Activated naive CD4-positive, alpha-beta T cell treated with anti-CD3 and anti-CD28 coated beads, Interleukin-2, amount 50 U/mL, for 72 hours (primary cell): ENCODE measurements at regions not wholly inside any gene's neighbourhood (a gene's known extent, or its start where the extent isn't known, plus 50 kb on each side); places are given as distances from the start of the nearest gene placed in this dataset.

Experiments used
- ATAC-seq, 2 donors: fragments of 150-1000 bp; cut with Tn5 transposase; 2 replicates each; pipeline ENCODE4 v1.10.0; 2021; ENCODE audit warnings: mild to moderate bottlenecking in 2 of 2, moderate library complexity in 2 of 2
- DNase-seq, 2 donors: peaks; one replicate each; pipeline ENCODE4 v3.0.0; 2021 to 2022; ENCODE audit warnings: low spot score in 2 of 2
- H3K27ac Mint-ChIP-seq, 2 donors: one replicate each; pipeline ENCODE4 v1.8.0; 2022; ENCODE audit warnings: mild to moderate bottlenecking in 2 of 2, mixed read lengths in 2 of 2
- H3K36me3 Mint-ChIP-seq, 2 donors: one replicate each; pipeline ENCODE4 v1.8.0; 2022; ENCODE audit warnings: mixed read lengths in 2 of 2
- H3K9me3 Mint-ChIP-seq, 2 donors: one replicate each; pipeline ENCODE4 v1.8.0; 2022; ENCODE audit warnings: mixed read lengths in 2 of 2

DNA sequence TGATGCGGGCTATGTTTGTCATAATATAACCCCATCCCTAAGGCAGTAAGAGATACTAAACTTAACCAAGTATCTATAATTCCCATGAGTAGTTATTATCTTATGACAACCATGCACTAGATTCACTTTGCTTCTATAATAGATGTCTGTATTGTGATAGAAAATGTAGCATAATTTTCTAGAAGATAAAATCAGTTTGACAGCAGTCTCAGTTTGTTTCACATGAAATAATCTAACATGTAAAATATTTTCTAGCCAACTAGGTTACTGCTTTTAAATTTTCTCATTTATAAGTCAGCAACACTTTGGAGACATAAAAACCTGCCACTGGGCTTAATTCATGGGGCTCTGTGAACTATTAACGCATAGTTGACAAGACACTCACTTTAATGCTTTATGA, 1410.7 kb upstream of the ATXN8OS start:
- no peak overlapping the region for H3K27ac Mint-ChIP-seq
- ATAC-seq, result no peak
- DNase-seq, result no peak
- H3K9me3 Mint-ChIP-seq, result peaks cover 5 to 6% of the 10 kb centered on the region in 2 donors
- H3K36me3 Mint-ChIP-seq, result no peaks in the 10 kb centered on the region

DNA sequence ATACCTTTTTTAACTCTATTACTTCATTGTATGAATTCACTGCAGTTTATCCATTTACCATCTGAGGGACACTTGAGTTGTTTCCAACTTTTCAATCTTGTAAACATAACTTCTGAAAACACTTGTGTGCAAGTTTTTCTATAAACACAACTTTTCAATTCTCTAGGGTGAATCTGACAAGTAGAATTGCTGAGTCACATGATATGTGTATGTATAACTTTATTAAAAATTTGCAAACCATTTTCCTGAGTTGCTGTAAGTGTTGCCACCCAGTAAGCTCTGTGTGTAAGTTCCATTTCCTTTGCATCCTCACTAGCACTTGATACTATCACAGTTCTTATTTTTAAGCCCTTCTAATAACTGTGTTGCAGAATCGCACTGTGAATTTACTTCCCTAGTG, 1415.6 kb upstream of the ATXN8OS start:
- DNase-seq (no peak), ATAC-seq (no peak)
- Mint-ChIP-seq H3K36me3 (no peaks in the 10 kb centered on the region), H3K27ac (no peak overlapping the region), H3K9me3 (peaks cover 7 to 11% of the 10 kb centered on the region in 2 donors)

DNA sequence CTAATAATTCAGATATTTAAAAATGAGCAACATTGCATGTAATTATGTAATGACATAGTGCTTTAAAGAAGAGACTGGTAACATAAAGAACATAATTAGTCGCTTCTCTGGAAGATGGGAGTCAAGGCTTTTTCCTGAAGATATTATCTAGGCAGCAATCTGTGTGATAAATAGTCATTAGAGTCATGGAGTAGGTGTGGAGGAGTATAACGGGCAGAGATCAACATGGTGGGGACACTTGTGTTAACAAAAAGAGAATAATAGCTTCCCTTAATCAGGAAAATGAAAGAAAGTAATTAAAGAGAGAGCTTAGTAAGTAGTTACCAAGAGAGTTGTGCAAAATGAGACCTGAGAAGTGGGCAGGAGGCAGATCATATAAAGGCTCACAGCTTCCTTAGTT, 1417.1 kb upstream of the ATXN8OS start:
- Mint-ChIP-seq H3K9me3 (peaks cover 9 to 10% of the 10 kb centered on the region in 2 donors), H3K27ac (no peak overlapping the region), H3K36me3 (no peaks in the 10 kb centered on the region)
- DNase-seq, result no peak
- no peak for ATAC-seq

DNA sequence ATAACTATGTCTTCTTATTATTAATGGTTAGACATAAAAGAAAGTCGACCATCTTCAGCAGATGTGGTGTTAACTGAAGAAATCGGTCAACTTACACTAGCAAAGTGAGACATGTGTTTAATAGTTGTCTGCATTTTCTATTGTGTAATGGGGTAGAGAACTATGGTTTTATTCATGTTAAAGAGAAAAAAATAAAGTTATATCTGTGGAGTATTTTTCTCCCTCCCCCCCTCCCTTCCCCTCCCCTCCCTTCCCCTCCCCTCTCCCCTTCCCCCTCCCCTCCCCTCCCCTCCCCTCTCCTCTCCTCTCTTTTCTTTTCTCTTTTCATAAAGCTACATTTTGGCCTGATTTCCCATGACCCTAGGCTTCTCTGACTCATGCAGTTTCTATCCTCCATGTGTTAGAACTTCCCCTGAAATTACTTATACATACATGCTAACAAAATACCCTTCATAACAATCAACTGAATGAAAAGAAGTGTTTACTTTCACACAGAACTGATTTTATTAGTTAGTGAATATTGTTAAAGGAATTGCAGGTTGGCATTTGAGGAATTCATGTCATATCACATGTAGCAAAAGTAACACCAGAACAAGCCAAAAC, 1431.0 kb upstream of the ATXN8OS start:
- Mint-ChIP-seq H3K9me3 (peaks cover 19 to 24% of the 10 kb centered on the region in 2 donors), H3K27ac (no peak overlapping the region), H3K36me3 (no peaks in the 10 kb centered on the region)
- ATAC-seq, result no peak
- no peak for DNase-seq

DNA sequence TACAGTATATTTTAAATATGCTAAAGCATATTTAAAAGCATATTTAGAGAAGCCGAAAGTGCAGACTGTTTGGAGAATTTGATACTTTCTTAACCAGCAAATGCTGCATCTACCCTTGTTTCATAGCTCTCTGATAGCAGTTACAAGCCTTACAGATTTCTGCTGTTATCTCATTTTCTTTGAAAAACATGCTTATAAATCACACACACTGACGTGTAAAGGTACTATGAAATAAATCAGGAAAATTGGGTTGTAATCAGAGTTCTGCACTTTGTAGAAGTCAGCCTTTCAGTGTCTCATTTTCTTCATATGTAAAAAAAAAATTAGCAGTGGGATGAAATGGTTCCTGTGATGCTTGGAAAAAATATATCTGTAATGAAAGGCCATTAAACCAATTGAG, 1432.4 kb upstream of the ATXN8OS start:
- Mint-ChIP-seq H3K9me3 (peaks cover 18 to 25% of the 10 kb centered on the region in 2 donors), H3K27ac (no peak overlapping the region), H3K36me3 (no peaks in the 10 kb centered on the region)
- ATAC-seq, result no peak
- no peak for DNase-seq

DNA sequence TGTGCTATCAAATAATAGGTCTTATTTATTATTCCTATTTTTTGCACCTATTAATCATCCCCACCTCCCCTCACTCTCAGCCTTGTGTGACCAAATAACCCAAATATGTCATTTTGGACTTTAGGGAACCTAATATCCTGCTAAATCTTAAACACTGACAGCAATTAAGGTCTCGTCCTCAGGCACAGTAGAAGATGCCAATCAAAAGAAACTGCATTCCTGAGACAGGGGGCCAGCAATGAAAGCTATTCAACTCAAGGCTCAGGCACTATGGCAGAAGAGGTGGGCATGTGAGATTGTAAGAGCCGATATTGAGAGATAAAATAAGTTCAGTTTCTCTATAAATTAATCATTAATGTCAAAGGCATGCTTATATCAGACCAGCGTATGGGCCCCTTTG, 1437.7 kb upstream of the PCDH9 start:
- DNase-seq, result no peak
- peaks cover 8 to 19% of the 10 kb centered on the region in 2 donors for H3K9me3 Mint-ChIP-seq
- ATAC-seq, result no peak
- H3K36me3 Mint-ChIP-seq, result no peaks in the 10 kb centered on the region
- H3K27ac Mint-ChIP-seq, result no peak overlapping the region

DNA sequence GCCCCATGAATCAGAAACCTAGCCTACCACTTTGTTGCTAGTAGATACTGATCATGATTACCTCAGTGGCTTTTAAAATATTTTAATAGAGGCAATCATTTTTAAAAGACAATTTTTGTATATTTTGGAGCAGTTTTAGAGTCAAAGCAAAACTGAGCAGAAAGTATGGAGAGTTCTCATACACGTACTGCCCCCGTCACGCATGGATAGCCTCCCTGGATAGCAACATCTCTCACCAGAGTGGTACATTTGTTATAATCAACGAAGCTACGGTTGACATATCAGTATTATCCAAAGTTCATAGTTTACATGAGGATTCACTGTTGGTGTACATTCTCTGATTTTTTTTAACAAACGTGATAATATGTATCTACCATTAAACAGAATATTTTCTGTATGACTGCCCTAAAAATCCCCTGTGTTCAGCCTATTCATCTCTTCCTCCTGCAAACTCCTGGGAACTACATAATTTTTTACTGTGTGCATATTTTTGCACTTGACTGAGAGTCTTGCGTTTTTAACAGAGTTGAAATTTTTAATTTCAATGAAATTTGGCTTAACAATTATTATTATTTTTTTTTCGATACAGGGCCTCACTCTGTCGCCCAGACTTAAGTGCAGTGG, 1436.8 kb upstream of the PCDH9 start:
- H3K27ac Mint-ChIP-seq, result no peak overlapping the region
- no peak for ATAC-seq
- no peaks in the 10 kb centered on the region for H3K36me3 Mint-ChIP-seq
- H3K9me3 Mint-ChIP-seq, result peaks cover 8 to 18% of the 10 kb centered on the region in 2 donors
- DNase-seq, result no peak

DNA sequence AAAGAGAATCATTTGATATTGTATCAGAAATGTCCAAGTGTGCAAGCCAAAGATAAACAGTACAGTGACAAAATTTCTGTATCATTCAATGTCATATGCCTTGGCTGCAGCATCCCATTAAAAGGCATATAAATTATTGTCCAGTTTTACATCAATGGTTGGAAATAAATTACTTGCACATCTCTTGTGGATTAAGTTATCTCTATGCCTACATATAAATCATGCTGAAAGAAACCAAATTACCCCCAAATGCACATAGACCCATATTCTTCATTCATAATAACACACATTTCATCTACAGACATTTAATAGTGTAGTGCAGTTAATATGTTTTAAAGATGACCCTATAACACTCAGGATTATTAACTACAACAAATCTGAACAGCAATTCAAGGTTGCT, 1415.7 kb upstream of the PCDH9 start:
- peaks cover 9 to 23% of the 10 kb centered on the region in 2 donors for H3K9me3 Mint-ChIP-seq
- no peak overlapping the region for H3K27ac Mint-ChIP-seq
- no peak for DNase-seq
- no peak for ATAC-seq
- H3K36me3 Mint-ChIP-seq, result no peaks in the 10 kb centered on the region

DNA sequence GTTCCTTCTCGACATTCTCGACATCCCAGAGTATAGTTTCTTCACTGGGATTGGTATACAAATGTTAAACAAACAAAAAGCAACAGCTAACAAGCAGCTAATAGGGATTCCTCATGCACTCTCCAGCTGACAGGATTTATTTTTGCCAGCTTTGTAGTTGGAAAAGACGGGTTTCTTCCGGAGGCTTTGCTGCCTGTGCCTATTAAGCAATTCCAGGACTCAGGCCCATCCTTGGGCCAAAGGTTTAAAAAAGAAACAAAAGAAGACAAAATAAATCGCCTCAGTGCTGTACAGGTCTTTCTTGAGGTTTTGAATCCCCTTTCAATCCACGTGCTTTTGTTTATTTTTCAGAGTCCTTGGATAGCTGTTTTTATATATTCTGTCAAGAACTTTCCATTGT, 1414.5 kb upstream of the PCDH9 start:
- no peak for ATAC-seq
- Mint-ChIP-seq H3K9me3 (peaks cover 8 to 17% of the 10 kb centered on the region in 2 donors), H3K27ac (no peak overlapping the region), H3K36me3 (no peaks in the 10 kb centered on the region)
- no peak for DNase-seq

DNA sequence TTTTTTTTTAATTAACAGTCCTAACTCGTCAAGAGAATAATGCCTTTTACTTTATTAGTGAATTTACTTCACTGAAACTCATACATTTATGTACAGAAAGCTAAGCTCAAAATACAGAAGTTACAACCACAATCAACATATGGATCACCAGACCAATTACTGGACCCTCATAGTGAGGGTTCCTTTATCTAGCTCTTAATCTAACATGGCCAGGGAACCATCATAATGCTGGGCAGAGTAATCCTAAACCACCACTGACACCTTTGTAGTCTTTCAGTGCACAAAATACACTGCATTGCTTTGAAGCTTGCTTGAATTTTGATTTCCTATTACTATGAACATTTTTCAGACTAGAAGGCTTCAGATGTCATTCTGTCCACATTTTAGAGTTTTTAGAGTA, 1406.6 kb upstream of the PCDH9 start:
- ATAC-seq (no peak), DNase-seq (no peak)
- Mint-ChIP-seq H3K9me3 (peaks cover 6 to 18% of the 10 kb centered on the region in 2 donors), H3K27ac (no peak overlapping the region), H3K36me3 (no peaks in the 10 kb centered on the region)

DNA sequence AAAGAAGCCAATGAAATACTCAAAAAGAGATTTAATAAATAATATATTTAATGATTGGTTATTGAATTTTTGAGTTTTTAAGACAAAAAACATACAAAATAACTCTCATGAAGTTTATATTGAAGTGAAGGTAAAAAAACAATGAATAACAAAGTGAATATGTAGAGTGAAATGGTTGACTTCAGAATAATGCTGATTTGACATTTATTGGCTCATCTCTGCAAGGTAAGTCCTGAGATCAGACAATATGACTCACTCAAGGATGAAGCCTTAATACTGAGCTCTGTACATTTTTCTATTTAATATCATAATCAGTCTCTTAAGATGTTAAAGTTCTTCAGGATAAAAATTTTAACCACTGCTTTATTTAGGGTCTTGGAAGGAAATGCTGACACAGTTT, 1398.9 kb upstream of the PCDH9 start:
- DNase-seq (no peak), ATAC-seq (no peak)
- H3K9me3 Mint-ChIP-seq, result peaks cover 17 to 22% of the 10 kb centered on the region in 2 donors
- H3K36me3 Mint-ChIP-seq, result peaks cover 0 to 6% of the 10 kb centered on the region in 2 donors
- no peak overlapping the region for H3K27ac Mint-ChIP-seq

DNA sequence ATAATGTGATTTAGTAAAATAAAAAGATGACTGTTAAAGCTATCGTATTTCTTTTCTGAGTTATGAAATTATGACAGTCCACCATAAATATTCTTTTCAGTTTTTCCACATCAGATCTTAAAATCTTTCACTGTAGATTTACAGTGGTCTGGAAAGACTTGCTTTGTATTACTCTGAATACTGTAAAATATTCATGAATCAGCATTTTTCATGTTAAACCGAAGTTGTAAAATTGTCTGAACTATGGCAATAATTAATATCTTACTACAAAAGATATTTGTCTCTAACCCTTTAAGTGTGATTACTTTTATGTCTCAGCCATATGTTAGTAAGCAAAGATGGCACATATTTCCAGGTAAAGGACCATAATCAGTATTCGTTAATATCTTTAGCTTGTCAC, 1397.2 kb upstream of the PCDH9 start:
- Mint-ChIP-seq H3K36me3 (peaks cover 0 to 6% of the 10 kb centered on the region in 2 donors), H3K9me3 (peaks cover 11 to 16% of the 10 kb centered on the region in 2 donors), H3K27ac (no peak overlapping the region)
- DNase-seq (no peak), ATAC-seq (no peak)

DNA sequence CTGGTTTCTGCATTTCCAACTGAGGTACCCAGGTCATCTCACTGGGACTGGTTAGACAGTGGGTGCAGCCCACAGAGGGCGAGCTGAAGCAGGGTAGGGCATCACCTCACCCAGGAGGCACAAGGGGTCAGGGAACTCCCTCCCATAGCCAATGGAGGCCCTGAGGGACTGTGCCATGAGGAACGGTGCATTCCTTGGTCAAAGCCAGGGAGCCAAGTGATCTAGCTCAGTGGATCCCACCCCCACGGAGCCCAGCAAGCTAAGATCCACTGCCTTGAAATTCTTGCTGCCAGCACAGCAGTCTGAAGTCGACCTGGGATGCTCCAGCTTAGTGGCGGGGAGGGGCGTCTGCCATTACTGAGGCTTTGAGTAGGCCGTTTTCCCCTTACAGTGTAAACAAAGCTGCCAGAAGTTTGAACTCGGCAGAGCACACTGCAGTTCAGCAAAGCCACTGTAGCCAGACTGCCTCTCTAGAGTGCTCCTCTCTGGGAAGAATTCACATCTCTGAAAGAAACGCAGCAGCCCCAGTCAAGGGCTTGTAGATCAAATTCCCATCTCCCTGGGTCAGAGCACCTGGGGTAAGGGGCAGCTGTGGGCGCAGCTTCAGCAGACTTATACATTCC, 1386.6 kb upstream of the PCDH9 start:
- no peak for DNase-seq
- Mint-ChIP-seq H3K36me3 (peaks cover 0 to 17% of the 10 kb centered on the region in 2 donors), H3K9me3 (peaks cover 27 to 35% of the 10 kb centered on the region in 2 donors), H3K27ac (no peak overlapping the region)
- no peak for ATAC-seq

DNA sequence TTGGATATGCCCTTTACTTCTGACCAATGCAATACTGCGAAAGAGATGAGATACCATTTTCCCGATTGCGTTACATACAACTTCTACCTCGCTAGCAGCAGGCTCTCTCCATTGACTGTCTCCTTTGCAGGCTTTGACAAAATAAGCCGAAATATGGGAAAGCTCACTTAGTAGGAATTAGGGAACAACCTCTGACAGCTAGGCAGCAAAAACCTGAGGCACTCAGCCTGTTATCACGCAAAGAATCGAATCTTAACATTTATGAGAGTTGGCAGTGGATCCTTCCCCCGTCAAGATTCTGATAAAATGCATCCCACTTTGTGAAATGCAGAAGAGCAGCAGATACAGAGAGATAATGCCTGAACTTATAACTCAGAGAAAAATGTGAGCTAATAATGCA, 1379.5 kb upstream of the PCDH9 start:
- Mint-ChIP-seq H3K36me3 (no peaks in the 10 kb centered on the region), H3K27ac (no peak overlapping the region), H3K9me3 (peaks cover 0 to 8% of the 10 kb centered on the region in 2 donors)
- no peak for ATAC-seq
- DNase-seq, result no peak

DNA sequence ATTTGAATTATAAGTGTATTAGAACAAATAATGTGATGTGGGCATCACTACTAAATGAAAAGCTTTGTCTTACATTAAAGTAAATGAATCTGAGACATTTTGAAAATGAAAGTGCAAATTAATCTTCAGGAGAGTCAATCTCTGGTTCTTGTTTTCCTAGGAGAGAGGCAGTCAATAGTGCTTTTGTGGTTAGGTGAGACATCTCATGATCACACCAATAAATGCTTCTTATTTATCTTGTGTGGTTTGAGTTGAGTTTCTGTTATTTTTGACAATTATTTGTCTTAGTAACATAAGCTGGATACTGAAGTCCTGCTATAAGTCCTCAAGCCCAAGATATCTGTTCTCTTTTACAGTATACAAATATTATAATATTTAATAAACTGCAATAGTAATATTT, 1378.0 kb upstream of the PCDH9 start:
- Mint-ChIP-seq H3K27ac (no peak overlapping the region), H3K36me3 (no peaks in the 10 kb centered on the region), H3K9me3 (peaks cover 1 to 9% of the 10 kb centered on the region in 2 donors)
- no peak for ATAC-seq
- no peak for DNase-seq

DNA sequence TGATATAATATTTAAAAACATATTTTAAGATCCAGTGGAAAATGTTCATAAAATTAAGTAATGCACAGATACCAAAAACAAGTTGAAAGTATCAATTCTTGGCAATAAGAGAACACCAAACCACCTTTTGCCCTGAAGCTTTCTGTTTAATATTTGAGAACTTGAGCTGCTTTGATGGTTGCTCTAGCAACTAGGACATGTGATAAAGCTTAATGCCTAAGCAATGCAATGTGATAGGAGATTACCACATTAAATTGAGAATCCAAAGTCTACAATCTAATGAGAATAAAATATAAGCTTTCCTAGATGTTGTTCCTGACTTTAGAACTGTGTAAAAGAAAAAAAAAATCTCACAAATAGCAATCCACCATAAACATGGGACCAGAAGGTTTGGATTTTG, 1367.5 kb upstream of the PCDH9 start:
- H3K36me3 Mint-ChIP-seq, result no peaks in the 10 kb centered on the region
- no peak overlapping the region for H3K27ac Mint-ChIP-seq
- peaks cover 0 to 15% of the 10 kb centered on the region in 2 donors for H3K9me3 Mint-ChIP-seq
- ATAC-seq (no peak), DNase-seq (no peak)

DNA sequence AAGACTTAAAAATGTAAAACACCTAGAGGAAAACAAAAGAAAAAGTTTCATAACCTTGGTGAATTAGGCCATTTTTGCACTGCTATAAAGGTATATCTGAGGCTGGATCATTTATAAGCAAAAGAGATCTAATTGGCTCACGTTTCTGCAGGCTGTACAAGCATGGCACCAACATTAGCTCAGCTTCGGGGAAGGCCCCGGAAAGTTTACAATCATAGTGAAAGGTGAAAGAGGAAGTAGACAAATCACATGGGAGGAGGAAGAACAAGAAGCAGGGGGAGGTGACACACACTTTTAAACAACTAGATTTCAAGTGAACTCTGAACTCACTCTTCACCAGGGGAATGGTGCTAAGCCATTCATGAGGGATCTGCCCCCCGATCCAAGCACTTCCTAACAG, 1358.5 kb upstream of the PCDH9 start:
- no peak overlapping the region for H3K27ac Mint-ChIP-seq
- DNase-seq (no peak), ATAC-seq (no peak)
- peaks cover 3 to 10% of the 10 kb centered on the region in 2 donors for H3K9me3 Mint-ChIP-seq
- no peaks in the 10 kb centered on the region for H3K36me3 Mint-ChIP-seq

DNA sequence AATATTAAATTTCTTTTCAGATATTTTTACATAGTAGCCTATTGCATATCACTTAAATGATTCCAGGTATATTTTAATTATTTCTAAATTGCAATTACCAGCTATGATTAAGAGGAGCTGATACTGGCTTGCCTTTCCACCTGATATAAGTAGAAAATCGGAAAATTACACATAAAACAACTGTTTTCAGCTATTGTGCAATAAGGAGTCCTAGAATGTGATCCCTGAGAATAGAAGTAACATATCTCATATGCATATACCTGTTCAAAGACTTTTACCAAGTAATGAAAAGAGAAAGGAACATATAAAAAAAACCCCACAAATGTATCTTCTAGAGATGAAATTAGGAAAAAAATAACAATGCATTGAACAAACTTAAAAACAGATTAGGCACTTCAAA, 1354.6 kb upstream of the PCDH9 start:
- H3K27ac Mint-ChIP-seq, result no peak overlapping the region
- ATAC-seq (no peak), DNase-seq (no peak)
- H3K36me3 Mint-ChIP-seq, result no peaks in the 10 kb centered on the region
- H3K9me3 Mint-ChIP-seq, result peaks cover 4 to 13% of the 10 kb centered on the region in 2 donors
